ENCODE measurements at regions not wholly inside any gene's neighbourhood (a gene's known extent, or its start where the extent isn't known, plus 50 kb on each side); places are given as distances from the start of the nearest gene placed in this dataset.

GRCh38 chr11:92775003-92775676 lies 194.3 kb upstream of the MTNR1B start:
- TF ChIP-seq, protein P1, sequence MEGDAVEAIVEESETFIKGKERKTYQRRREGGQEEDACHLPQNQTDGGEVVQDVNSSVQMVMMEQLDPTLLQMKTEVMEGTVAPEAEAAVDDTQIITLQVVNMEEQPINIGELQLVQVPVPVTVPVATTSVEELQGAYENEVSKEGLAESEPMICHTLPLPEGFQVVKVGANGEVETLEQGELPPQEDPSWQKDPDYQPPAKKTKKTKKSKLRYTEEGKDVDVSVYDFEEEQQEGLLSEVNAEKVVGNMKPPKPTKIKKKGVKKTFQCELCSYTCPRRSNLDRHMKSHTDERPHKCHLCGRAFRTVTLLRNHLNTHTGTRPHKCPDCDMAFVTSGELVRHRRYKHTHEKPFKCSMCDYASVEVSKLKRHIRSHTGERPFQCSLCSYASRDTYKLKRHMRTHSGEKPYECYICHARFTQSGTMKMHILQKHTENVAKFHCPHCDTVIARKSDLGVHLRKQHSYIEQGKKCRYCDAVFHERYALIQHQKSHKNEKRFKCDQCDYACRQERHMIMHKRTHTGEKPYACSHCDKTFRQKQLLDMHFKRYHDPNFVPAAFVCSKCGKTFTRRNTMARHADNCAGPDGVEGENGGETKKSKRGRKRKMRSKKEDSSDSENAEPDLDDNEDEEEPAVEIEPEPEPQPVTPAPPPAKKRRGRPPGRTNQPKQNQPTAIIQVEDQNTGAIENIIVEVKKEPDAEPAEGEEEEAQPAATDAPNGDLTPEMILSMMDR (IDR thresholded peaks at IDR 0.05), result no peak
- no peak for TF ChIP-seq POLR2A (IDR thresholded peaks at IDR 0.05)
